ENCODE measurements at regions not wholly inside any gene's neighbourhood (a gene's known extent, or its start where the extent isn't known, plus 50 kb on each side); places are given as distances from the start of the nearest gene placed in this dataset.
"Not testable (repeated sequence)": the region's sequence is repeated elsewhere in the genome, so short reads cannot be mapped to it uniquely, and the experiment has no call there.

DNA sequence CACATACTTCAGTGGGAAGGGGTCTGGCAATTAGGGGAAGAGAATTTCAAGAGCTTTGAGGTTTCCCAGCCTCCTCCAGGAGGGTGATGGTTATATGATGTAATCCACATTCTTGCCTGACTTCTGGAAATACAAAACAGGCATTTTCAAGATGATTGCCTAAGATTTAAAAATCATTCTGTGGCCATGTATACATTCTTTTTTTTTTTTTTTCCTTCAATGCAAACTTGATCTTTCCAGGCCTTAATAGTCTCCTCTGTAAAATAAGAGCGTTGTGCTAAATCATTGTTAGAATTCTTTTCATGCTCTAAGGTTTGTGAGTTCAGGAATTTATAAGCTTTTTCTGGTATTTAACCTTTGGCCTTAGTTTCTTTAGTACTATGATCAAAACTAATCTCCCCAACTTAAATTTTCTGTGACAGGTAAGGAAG is 192.3 kb upstream of the HMCN1 start:
- TF ChIP-seq, protein P1, sequence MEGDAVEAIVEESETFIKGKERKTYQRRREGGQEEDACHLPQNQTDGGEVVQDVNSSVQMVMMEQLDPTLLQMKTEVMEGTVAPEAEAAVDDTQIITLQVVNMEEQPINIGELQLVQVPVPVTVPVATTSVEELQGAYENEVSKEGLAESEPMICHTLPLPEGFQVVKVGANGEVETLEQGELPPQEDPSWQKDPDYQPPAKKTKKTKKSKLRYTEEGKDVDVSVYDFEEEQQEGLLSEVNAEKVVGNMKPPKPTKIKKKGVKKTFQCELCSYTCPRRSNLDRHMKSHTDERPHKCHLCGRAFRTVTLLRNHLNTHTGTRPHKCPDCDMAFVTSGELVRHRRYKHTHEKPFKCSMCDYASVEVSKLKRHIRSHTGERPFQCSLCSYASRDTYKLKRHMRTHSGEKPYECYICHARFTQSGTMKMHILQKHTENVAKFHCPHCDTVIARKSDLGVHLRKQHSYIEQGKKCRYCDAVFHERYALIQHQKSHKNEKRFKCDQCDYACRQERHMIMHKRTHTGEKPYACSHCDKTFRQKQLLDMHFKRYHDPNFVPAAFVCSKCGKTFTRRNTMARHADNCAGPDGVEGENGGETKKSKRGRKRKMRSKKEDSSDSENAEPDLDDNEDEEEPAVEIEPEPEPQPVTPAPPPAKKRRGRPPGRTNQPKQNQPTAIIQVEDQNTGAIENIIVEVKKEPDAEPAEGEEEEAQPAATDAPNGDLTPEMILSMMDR (IDR thresholded peaks at IDR 0.05; ENCODE audit: insufficient read depth in 1 of 2, low read depth in 1 of 2, low read length in 1 of 2, severe bottlenecking in 1 of 2, unreplicated experiment in 1 of 2): no peak
- H3K4me1 Mint-ChIP-seq (ENCODE audit: low read depth, unreplicated experiment): peaks cover 39% of the 10 kb centered on the region
- Histone ChIP-seq H3K9me3 (peaks cover 30% of the 10 kb centered on the region), H3K27me3 (replicated peaks; ENCODE audit: control insufficient read depth, insufficient read depth, low read length) (no peaks in the 10 kb centered on the region), H3K4me3 (ENCODE audit: low read depth, low read length) (no peak overlapping the region), H3K4me1 (peaks cover 41% of the 10 kb centered on the region), H3K36me3 (ENCODE audit: control insufficient read depth, insufficient read depth, low read length) (no peaks in the 10 kb centered on the region)
- intact Hi-C loops (cut with micrococcal nuclease; ENCODE audit: unreplicated experiment): loop anchor here (1.0 to 5.0 kb wide), 3 partner anchors 44 to 225 kb away; partner anchors contain the start of gene IVNS1ABP
- H3K4me3 Mint-ChIP-seq (ENCODE audit: unreplicated experiment): peak overlapping the region; percentile 44
- ChIA-PET CTCF (interaction anchor here (0.6 to 1.1 kb wide), 5 partner anchors 12 to 833 kb away, joined by 3 to 8 read pairs (median 3); partner anchors contain the start of genes IVNS1ABP and TPR), POLR2A (interaction anchor here (0.8 to 1.0 kb wide), 2 partner anchors 79 to 225 kb away, joined by 5 to 7 read pairs; partner anchors contain the start of gene IVNS1ABP)
- BruUV-seq (replicated peaks): no TSS peak
- no peaks in the 10 kb centered on the region for H3K27me3 Mint-ChIP-seq (ENCODE audit: insufficient read depth, unreplicated experiment)
- peak overlapping the region; percentile 83 for H3K27ac Mint-ChIP-seq (ENCODE audit: unreplicated experiment)
- peaks cover 39% of the 10 kb centered on the region for H3K9me3 Mint-ChIP-seq (ENCODE audit: unreplicated experiment)
- H3K36me3 Mint-ChIP-seq (ENCODE audit: insufficient read depth, unreplicated experiment): peaks cover 15% of the 10 kb centered on the region
- DNase-seq: peak in 1 of 2 experiments; percentile 40

DNA sequence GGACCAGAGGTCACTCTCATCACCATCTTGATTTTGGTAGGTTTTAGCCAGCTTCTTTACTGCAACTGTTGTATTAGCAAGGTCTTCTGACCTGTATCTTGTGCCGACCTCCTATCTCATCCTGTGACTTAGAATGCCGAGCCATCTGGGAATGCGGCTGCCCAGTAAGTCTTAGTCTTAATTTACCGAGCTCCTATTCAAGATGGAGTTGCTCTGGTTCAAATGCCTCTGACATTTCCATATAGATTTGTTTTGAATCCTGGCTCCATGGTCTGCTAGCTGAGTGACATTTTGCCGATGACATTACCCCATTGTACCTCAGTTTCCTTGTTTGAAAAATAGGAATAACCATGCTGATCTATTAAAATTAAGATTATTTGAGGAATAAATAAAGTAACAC is 193.9 kb upstream of the HMCN1 start:
- H3K4me1 Mint-ChIP-seq (ENCODE audit: low read depth, unreplicated experiment): peaks cover 40% of the 10 kb centered on the region
- no peak overlapping the region for H3K27ac Mint-ChIP-seq (ENCODE audit: unreplicated experiment)
- Histone ChIP-seq H3K36me3 (ENCODE audit: control insufficient read depth, insufficient read depth, low read length) (no peaks in the 10 kb centered on the region), H3K27me3 (replicated peaks; ENCODE audit: control insufficient read depth, insufficient read depth, low read length) (no peaks in the 10 kb centered on the region), H3K4me1 (peaks cover 42% of the 10 kb centered on the region), H3K4me3 (ENCODE audit: low read depth, low read length) (no peak overlapping the region), H3K9me3 (peaks cover 37% of the 10 kb centered on the region)
- H3K36me3 Mint-ChIP-seq (ENCODE audit: insufficient read depth, unreplicated experiment): peaks cover 15% of the 10 kb centered on the region
- ChIA-PET CTCF (no interaction called here), POLR2A (no interaction called here)
- DNase-seq: no peak
- peaks cover 47% of the 10 kb centered on the region for H3K9me3 Mint-ChIP-seq (ENCODE audit: unreplicated experiment)
- no TSS peak for BruUV-seq (replicated peaks)
- no peaks in the 10 kb centered on the region for H3K27me3 Mint-ChIP-seq (ENCODE audit: insufficient read depth, unreplicated experiment)
- TF ChIP-seq, protein P1 (IDR thresholded peaks at IDR 0.05; ENCODE audit: insufficient read depth in 1 of 2, low read depth in 1 of 2, low read length in 1 of 2, severe bottlenecking in 1 of 2, unreplicated experiment in 1 of 2): no peak
- intact Hi-C loops (cut with micrococcal nuclease; ENCODE audit: unreplicated experiment): loop anchor here (5.0 kb wide), 1 partner anchor 153 kb away; no protein-coding TSS in a partner anchor
- no peak overlapping the region for H3K4me3 Mint-ChIP-seq (ENCODE audit: unreplicated experiment)

DNA sequence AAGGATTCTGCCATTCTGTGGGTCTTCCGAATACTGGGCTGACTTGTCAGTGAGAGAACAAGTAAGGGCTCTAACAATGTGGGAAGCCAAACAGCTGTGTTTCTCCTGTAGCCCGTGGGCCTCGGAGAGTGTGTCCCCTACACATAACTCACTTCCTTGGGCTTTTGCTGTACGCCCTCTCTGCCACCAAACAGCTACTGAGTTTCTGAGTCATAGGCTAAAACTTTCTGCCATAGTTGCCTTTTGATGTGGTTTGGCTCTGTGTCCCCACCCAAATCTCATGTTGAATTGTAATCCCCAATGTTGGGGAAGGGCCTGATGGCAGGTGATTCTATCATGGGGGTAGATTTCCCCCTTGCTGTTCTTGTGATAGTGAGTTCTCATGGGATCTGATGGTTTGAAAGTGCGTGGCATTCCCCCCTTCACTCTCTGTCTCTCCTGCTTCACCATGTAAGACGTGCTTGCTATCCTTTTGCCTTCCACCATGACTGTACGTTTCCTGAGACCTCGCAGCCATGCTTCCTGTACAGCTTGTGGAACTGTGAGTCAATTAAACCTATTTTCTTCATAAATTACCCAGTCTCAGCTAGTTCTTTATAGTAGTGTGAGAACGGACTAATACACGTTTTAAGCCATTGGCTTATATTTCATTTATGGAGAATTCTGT is 194.8 kb upstream of the HMCN1 start:
- no peak overlapping the region for H3K4me3 ChIP-seq (ENCODE audit: low read depth, low read length)
- Mint-ChIP-seq H3K4me3 (ENCODE audit: unreplicated experiment) (no peak overlapping the region), H3K36me3 (ENCODE audit: insufficient read depth, unreplicated experiment) (peaks cover 15% of the 10 kb centered on the region), H3K4me1 (ENCODE audit: low read depth, unreplicated experiment) (peaks cover 40% of the 10 kb centered on the region), H3K9me3 (ENCODE audit: unreplicated experiment) (peaks cover 47% of the 10 kb centered on the region), H3K27me3 (ENCODE audit: insufficient read depth, unreplicated experiment) (no peaks in the 10 kb centered on the region), H3K27ac (ENCODE audit: unreplicated experiment) (no peak overlapping the region)
- peaks cover 37% of the 10 kb centered on the region for H3K9me3 ChIP-seq
- DNase-seq: no peak
- intact Hi-C loops (cut with micrococcal nuclease; ENCODE audit: unreplicated experiment): no loop called here
- TF ChIP-seq, protein P1 (IDR thresholded peaks at IDR 0.05; ENCODE audit: insufficient read depth in 1 of 2, low read depth in 1 of 2, low read length in 1 of 2, severe bottlenecking in 1 of 2, unreplicated experiment in 1 of 2): no peak
- no TSS peak for BruUV-seq (replicated peaks)
- no peaks in the 10 kb centered on the region for H3K36me3 ChIP-seq (ENCODE audit: control insufficient read depth, insufficient read depth, low read length)
- H3K27me3 ChIP-seq (replicated peaks; ENCODE audit: control insufficient read depth, insufficient read depth, low read length): no peaks in the 10 kb centered on the region
- CTCF ChIA-PET: no interaction called here
- peaks cover 42% of the 10 kb centered on the region for H3K4me1 ChIP-seq
- POLR2A ChIA-PET: no interaction called here

DNA sequence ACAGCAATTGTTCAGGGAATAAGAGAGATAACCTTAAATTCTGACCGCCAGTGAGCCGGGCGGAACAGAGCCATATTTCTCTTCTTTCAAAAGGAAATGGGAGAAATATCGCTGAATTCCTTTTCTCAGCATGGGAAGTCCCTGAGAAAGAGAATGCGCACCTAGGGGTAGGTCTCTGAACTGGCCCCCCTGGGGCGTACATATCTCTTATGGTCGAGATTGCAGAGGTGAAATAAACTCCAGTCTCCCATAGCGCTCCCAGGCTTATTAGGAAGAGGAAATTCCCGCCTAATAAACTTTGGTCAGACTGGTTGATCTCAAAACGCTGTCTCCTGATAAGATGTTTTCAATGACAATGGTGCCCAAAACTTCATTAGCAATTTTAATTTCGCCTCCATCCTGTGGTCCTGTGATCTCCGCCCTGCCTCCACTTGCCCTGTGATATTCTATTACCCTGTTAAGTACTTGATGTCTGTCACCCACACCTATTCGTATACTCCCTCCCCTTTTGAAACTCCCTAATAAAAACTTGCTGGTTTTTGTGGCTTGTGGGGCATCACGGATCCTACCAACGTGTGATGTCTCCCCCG is 195.8 kb upstream of the HMCN1 start:
- H3K27me3 ChIP-seq (replicated peaks; ENCODE audit: control insufficient read depth, insufficient read depth, low read length); DNase-seq; POLR2A ChIA-PET; H3K4me3 Mint-ChIP-seq (ENCODE audit: unreplicated experiment); intact Hi-C loops (cut with micrococcal nuclease; ENCODE audit: unreplicated experiment); H3K27ac Mint-ChIP-seq (ENCODE audit: unreplicated experiment); H3K27me3 Mint-ChIP-seq (ENCODE audit: insufficient read depth, unreplicated experiment); CTCF ChIA-PET; H3K4me3 ChIP-seq (ENCODE audit: low read depth, low read length); H3K36me3 ChIP-seq (ENCODE audit: control insufficient read depth, insufficient read depth, low read length); BruUV-seq (replicated peaks): not testable (repeated sequence)
- Histone ChIP-seq H3K4me1 (peaks cover 42% of the 10 kb centered on the region), H3K9me3 (peaks cover 37% of the 10 kb centered on the region)
- Mint-ChIP-seq H3K36me3 (ENCODE audit: insufficient read depth, unreplicated experiment) (peaks cover 15% of the 10 kb centered on the region), H3K9me3 (ENCODE audit: unreplicated experiment) (peaks cover 47% of the 10 kb centered on the region), H3K4me1 (ENCODE audit: low read depth, unreplicated experiment) (peaks cover 40% of the 10 kb centered on the region)
